ENCODE measurements at regions not wholly inside any gene's neighbourhood (a gene's known extent, or its start where the extent isn't known, plus 50 kb on each side); places are given as distances from the start of the nearest gene placed in this dataset.
A peak's percentile ranks its signal among the peaks of the same experiment; 100 is the strongest.
"Not testable (repeated sequence)": the region's sequence is repeated elsewhere in the genome, so short reads cannot be mapped to it uniquely, and the experiment has no call there.

GRCh38 chr11:50147946-50148345 lies 115.3 kb downstream of the OR4C45 start:
- TF ChIP-seq MAFK (IDR thresholded peaks at IDR 0.05; ENCODE audit: partially characterized antibody): peak; percentile 59
- H3K4me1 ChIP-seq; CTCF ChIA-PET; POLR2A ChIA-PET; H3K4me3 ChIP-seq; FAIRE-seq; H3K27ac ChIP-seq; DNase-seq (ENCODE audit: low read depth in 1 of 2, low spot score in 1 of 2); H3K9me3 ChIP-seq; H3K4me2 ChIP-seq; ATAC-seq: not testable (repeated sequence)
- 8% methylated on average over 2 of the region's 2 CpGs for WGBS (ENCODE audit: missing lambda C conversion rate)

- Histone ChIP-seq H3K4me1 (no peaks in the 10 kb centered on the region), H3K4me3 (no peak overlapping the region), H3K4me2 (no peak overlapping the region), H3K27ac (no peak overlapping the region), H3K9me3 (no peaks in the 10 kb centered on the region)
- ATAC-seq: no peak
- FAIRE-seq: no peak
- TF ChIP-seq HES2 (IDR thresholded peaks at IDR 0.05) (no peak), ELK1 (IDR thresholded peaks at IDR 0.05; ENCODE audit: low read depth, low read length) (no peak), RFX5 (IDR thresholded peaks at IDR 0.05) (no peak), NR3C1 (IDR thresholded peaks at IDR 0.05) (no peak), RCOR1 (IDR thresholded peaks at IDR 0.05; ENCODE audit: low read depth, low read length) (no peak), FOSB (CRISPR knock-in tag; IDR thresholded peaks at IDR 0.05) (no peak), MAFK (IDR thresholded peaks at IDR 0.05; ENCODE audit: partially characterized antibody) (no peak), CHD4 (IDR thresholded peaks at IDR 0.05; ENCODE audit: borderline replicate concordance) (no peak), BCL3 (IDR thresholded peaks at IDR 0.05) (no peak), TP53 (CRISPR knock-in tag; IDR thresholded peaks at IDR 0.05) (no peak), JUN (IDR thresholded peaks at IDR 0.05) (no peak), CHD2 (IDR thresholded peaks at IDR 0.05; ENCODE audit: low read length, partially characterized antibody) (no peak), MYC (IDR thresholded peaks at IDR 0.05; ENCODE audit: borderline replicate concordance, low read length) (no peak), POLR2A (IDR thresholded peaks at IDR 0.05; ENCODE audit: low read length) (no peak), SMC3 (IDR thresholded peaks at IDR 0.05) (no peak)
- ChIA-PET CTCF (no interaction called here), POLR2A (no interaction called here)
- no peak for DNase-seq (ENCODE audit: low read depth in 1 of 2, low spot score in 1 of 2)
Measured at GRCh38 chr11:50155508-50155907, 122.8 kb downstream of the OR4C45 start.

- Histone ChIP-seq H3K4me1 (no peaks in the 10 kb centered on the region), H3K4me2 (no peak overlapping the region), H3K9me3 (no peaks in the 10 kb centered on the region; the same call in 2 of the 3 replicates), H3K27ac (no peak overlapping the region), H3K4me3 (no peak overlapping the region)
- DNase-seq (ENCODE audit: low read depth in 1 of 2, low spot score in 1 of 2) (no peak), ATAC-seq (no peak), FAIRE-seq (no peak)
- CTCF ChIA-PET: interaction anchor here (1.3 kb wide), 1 partner anchor 218 kb away, joined by 3 read pairs; no protein-coding TSS in a partner anchor
- POLR2A ChIA-PET: no interaction called here
- 39% methylated on average over 8 of the region's 13 CpGs for WGBS (ENCODE audit: missing lambda C conversion rate)
- TF ChIP-seq RCOR1 (IDR thresholded peaks at IDR 0.05; ENCODE audit: low read depth, low read length): no peak
- TF ChIP-seq TFCP2L1 (CRISPR knock-in tag; IDR thresholded peaks at IDR 0.05): no peak
- no peak for TF ChIP-seq CHD2 (IDR thresholded peaks at IDR 0.05; ENCODE audit: low read length, partially characterized antibody)
- TF ChIP-seq MYC (IDR thresholded peaks at IDR 0.05; ENCODE audit: borderline replicate concordance, low read length): no peak
- TF ChIP-seq REST (IDR thresholded peaks at IDR 0.05): no peak
- no peak for TF ChIP-seq EHF (CRISPR knock-in tag; IDR thresholded peaks at IDR 0.05)
- no peak for TF ChIP-seq FOXS1 (CRISPR knock-in tag; IDR thresholded peaks at IDR 0.05)
- TF ChIP-seq RNF2 (IDR thresholded peaks at IDR 0.05; ENCODE audit: borderline replicate concordance, low read depth): no peak
- TF ChIP-seq TP53 (CRISPR knock-in tag; IDR thresholded peaks at IDR 0.05): no peak
- TF ChIP-seq PHF8 (IDR thresholded peaks at IDR 0.05; ENCODE audit: borderline replicate concordance, low read depth): no peak
- TF ChIP-seq KDM1A (IDR thresholded peaks at IDR 0.05; ENCODE audit: low read depth): no peak
- no peak for TF ChIP-seq NFE2L2 (conservative IDR thresholded peaks at IDR 0.05; ENCODE audit: low read length)
- no peak for TF ChIP-seq EHMT2 (IDR thresholded peaks at IDR 0.05; ENCODE audit: low read depth)
- no peak for TF ChIP-seq GATA3 (IDR thresholded peaks at IDR 0.05; ENCODE audit: borderline replicate concordance)
- TF ChIP-seq POLR2AphosphoS2 (conservative IDR thresholded peaks at IDR 0.05; ENCODE audit: low read length): no peak
- TF ChIP-seq POLR2A (IDR thresholded peaks at IDR 0.05; ENCODE audit: low read length): no peak
- TF ChIP-seq NPAS2 (CRISPR knock-in tag; IDR thresholded peaks at IDR 0.05; ENCODE audit: borderline replicate concordance): no peak
Measured at GRCh38 chr11:50164050-50164449, 131.4 kb downstream of the OR4C45 start.

Data from A549 (cell line).